Esophagus squamous epithelium (tissue), 4 donors: ENCODE measurements at regions not wholly inside any gene's neighbourhood (a gene's known extent, or its start where the extent isn't known, plus 50 kb on each side); places are given as distances from the start of the nearest gene placed in this dataset.

ENCODE experiments used
- POLR2A ChIP-seq, 4 donors: fragments of 450-650 bp; IDR thresholded peaks; one replicate each; pipeline ENCODE4 v1.6.1; 2017; ENCODE audit warnings: antibody characterized with exemption in 4 of 4, mild to moderate bottlenecking in 4 of 4, moderate library complexity in 3 of 4
- TF ChIP-seq, protein P1 (sequence below), 6 experiments: fragments of 450-650 bp in 4 of 6; fragments of 200-600 bp in 2 of 6; sonication (generic) in 2 of 6; IDR thresholded peaks; one replicate each; pipeline ENCODE4 v1.5.1; 2016 to 2019; ENCODE audit warnings: antibody characterized with exemption in 6 of 6, mild to moderate bottlenecking in 4 of 6, moderate library complexity in 4 of 6

DNA sequence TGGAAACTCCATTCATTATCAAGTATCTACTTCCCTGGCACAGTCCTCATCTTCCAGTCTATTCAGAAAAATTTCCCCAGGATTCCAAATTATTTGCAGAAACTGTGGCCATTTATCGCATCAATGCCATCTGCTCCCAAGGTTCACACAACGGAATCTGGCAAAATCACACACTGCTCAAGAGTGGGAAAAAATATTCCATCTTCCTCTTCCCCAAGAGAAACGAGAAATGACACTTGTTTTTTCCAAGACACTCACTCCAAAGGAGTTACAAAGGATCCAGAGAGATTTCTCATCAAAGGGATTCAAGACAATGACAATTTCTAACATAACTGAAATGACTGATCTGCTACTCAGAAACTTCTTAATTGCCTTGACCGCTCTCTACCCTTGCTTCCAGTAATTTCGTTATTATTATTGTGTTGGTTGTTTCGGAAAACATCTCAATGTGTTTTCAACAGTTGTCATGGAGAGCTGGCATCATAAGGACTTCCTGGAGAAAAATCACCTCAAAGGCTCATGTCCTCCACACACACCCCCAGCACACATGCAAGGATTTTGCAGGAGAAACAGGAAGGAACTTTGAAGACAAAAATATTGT lies 128.0 kb downstream of the PSMG1 start:
- TF ChIP-seq, protein P1, sequence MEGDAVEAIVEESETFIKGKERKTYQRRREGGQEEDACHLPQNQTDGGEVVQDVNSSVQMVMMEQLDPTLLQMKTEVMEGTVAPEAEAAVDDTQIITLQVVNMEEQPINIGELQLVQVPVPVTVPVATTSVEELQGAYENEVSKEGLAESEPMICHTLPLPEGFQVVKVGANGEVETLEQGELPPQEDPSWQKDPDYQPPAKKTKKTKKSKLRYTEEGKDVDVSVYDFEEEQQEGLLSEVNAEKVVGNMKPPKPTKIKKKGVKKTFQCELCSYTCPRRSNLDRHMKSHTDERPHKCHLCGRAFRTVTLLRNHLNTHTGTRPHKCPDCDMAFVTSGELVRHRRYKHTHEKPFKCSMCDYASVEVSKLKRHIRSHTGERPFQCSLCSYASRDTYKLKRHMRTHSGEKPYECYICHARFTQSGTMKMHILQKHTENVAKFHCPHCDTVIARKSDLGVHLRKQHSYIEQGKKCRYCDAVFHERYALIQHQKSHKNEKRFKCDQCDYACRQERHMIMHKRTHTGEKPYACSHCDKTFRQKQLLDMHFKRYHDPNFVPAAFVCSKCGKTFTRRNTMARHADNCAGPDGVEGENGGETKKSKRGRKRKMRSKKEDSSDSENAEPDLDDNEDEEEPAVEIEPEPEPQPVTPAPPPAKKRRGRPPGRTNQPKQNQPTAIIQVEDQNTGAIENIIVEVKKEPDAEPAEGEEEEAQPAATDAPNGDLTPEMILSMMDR (IDR thresholded peaks at IDR 0.05), result no peak
- no peak for TF ChIP-seq POLR2A (IDR thresholded peaks at IDR 0.05)
